ENCODE measurements at regions not wholly inside any gene's neighbourhood (a gene's known extent, or its start where the extent isn't known, plus 50 kb on each side); places are given as distances from the start of the nearest gene placed in this dataset.

GRCh38 chr6:55997223-55997874 lies 122.0 kb upstream of the BMP5 start:
- TF ChIP-seq, protein P1, sequence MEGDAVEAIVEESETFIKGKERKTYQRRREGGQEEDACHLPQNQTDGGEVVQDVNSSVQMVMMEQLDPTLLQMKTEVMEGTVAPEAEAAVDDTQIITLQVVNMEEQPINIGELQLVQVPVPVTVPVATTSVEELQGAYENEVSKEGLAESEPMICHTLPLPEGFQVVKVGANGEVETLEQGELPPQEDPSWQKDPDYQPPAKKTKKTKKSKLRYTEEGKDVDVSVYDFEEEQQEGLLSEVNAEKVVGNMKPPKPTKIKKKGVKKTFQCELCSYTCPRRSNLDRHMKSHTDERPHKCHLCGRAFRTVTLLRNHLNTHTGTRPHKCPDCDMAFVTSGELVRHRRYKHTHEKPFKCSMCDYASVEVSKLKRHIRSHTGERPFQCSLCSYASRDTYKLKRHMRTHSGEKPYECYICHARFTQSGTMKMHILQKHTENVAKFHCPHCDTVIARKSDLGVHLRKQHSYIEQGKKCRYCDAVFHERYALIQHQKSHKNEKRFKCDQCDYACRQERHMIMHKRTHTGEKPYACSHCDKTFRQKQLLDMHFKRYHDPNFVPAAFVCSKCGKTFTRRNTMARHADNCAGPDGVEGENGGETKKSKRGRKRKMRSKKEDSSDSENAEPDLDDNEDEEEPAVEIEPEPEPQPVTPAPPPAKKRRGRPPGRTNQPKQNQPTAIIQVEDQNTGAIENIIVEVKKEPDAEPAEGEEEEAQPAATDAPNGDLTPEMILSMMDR (IDR thresholded peaks at IDR 0.05; ENCODE audit: low read depth, low read length, poor library complexity, severe bottlenecking): no peak
- no peak for TF ChIP-seq EZH2phosphoT487 (IDR thresholded peaks at IDR 0.05; ENCODE audit: borderline replicate concordance, low read length)
